Left lung (tissue), 4 donors: ENCODE measurements at regions not wholly inside any gene's neighbourhood (a gene's known extent, or its start where the extent isn't known, plus 50 kb on each side); places are given as distances from the start of the nearest gene placed in this dataset.

Experiments
- ATAC-seq: fragments of 200-7000 bp; cut with Tn5 transposase; one replicate; pipeline ENCODE4 v1.9.1; 2020; ENCODE audit warnings: moderate library complexity
- DNase-seq, 4 donors: peaks; one replicate each; pipeline ENCODE4 v3.0.0-alpha.2; 2013 to 2020
- H3K27ac ChIP-seq, 2 donors: fragments of 200-600 bp; sonication (generic) in 1 of 2; one replicate each; pipeline versions ENCODE4 v1.5.0 to v1.8.0; 2020 to 2021
- H3K27me3 ChIP-seq, 2 donors: fragments of 200-600 bp; sonication (generic) in 1 of 2; one replicate each; pipeline versions ENCODE4 v1.5.0 to v1.8.0; 2020 to 2021
- H3K36me3 ChIP-seq, 2 donors: fragments of 200-600 bp; sonication (generic) in 1 of 2; one replicate each; pipeline versions ENCODE4 v1.5.0 to v1.8.0; 2020 to 2021
- H3K4me1 ChIP-seq, 2 donors: fragments of 200-600 bp; one replicate each; pipeline ENCODE4 v1.8.0; 2021
- H3K4me3 ChIP-seq, 2 donors: fragments of 200-600 bp; sonication (generic) in 1 of 2; one replicate each; pipeline versions ENCODE4 v1.5.0 to v1.8.0; 2020 to 2021; ENCODE audit warnings: mild to moderate bottlenecking in 1 of 2
- H3K9me3 ChIP-seq, 2 donors: fragments of 200-600 bp; sonication (generic) in 1 of 2; one replicate each; pipeline versions ENCODE4 v1.5.0 to v1.8.0; 2020 to 2021
- intact Hi-C, 2 donors: fragments of 100-400 bp; cut with DNase I; formaldehyde crosslinking; loops; one replicate each; pipeline versions ENCODE4 v1.11.2 to v1.14.2; 2022
- TF ChIP-seq, protein P1 (sequence below), 2 donors: fragments of 200-600 bp; sonication (generic) in 1 of 2; IDR thresholded peaks; one replicate each; pipeline versions ENCODE4 v1.5.0 to v1.8.0; 2021; ENCODE audit warnings: antibody characterized with exemption in 2 of 2
- donor health status: DM: no; HTN: yes; CAD: no.
- donor health status: DM: no; HTN: no; CAD: no.

GRCh38 chr6:44007818-44008621 lies 119.2 kb downstream of the MRPL14 start:
- Histone ChIP-seq H3K4me1 (peaks cover 0 to 32% of the 10 kb centered on the region in 2 donors), H3K27me3 (peaks cover 0 to 74% of the 10 kb centered on the region in 2 donors), H3K4me3 (no peak overlapping the region), H3K27ac (no peak overlapping the region), H3K9me3 (peaks cover 0 to 9% of the 10 kb centered on the region in 2 donors), H3K36me3 (no peaks in the 10 kb centered on the region)
- intact Hi-C loops, result no loop called here
- DNase-seq (no peak), ATAC-seq (no peak)
- TF ChIP-seq, protein P1, sequence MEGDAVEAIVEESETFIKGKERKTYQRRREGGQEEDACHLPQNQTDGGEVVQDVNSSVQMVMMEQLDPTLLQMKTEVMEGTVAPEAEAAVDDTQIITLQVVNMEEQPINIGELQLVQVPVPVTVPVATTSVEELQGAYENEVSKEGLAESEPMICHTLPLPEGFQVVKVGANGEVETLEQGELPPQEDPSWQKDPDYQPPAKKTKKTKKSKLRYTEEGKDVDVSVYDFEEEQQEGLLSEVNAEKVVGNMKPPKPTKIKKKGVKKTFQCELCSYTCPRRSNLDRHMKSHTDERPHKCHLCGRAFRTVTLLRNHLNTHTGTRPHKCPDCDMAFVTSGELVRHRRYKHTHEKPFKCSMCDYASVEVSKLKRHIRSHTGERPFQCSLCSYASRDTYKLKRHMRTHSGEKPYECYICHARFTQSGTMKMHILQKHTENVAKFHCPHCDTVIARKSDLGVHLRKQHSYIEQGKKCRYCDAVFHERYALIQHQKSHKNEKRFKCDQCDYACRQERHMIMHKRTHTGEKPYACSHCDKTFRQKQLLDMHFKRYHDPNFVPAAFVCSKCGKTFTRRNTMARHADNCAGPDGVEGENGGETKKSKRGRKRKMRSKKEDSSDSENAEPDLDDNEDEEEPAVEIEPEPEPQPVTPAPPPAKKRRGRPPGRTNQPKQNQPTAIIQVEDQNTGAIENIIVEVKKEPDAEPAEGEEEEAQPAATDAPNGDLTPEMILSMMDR (IDR thresholded peaks at IDR 0.05), result no peak

- H3K4me1 ChIP-seq, result peaks cover 0 to 34% of the 10 kb centered on the region in 2 donors
- intact Hi-C loops, result no loop called here
These were observed 120.4 kb downstream of the MRPL14 start for GRCh38 chr6:44006872-44007303.

GRCh38 chr6:44006123-44006871 lies 121.0 kb downstream of the MRPL14 start:
- H3K4me3 ChIP-seq, result no peak overlapping the region
- peaks cover 0 to 29% of the 10 kb centered on the region in 2 donors for H3K4me1 ChIP-seq
- DNase-seq, result peak in 1 of 4 donors; percentile 25
- no peak overlapping the region for H3K27ac ChIP-seq
- no peaks in the 10 kb centered on the region for H3K36me3 ChIP-seq
- intact Hi-C loops, result no loop called here
- peaks cover 8 to 91% of the 10 kb centered on the region in 2 donors for H3K27me3 ChIP-seq
- no peak for ATAC-seq
- no peaks in the 10 kb centered on the region for H3K9me3 ChIP-seq
- TF ChIP-seq, protein P1 (IDR thresholded peaks at IDR 0.05), result no peak

More at GRCh38 chr6:44006872-44007303, 120.4 kb downstream of the MRPL14 start:
- Histone ChIP-seq H3K27me3 (peaks cover 4 to 85% of the 10 kb centered on the region in 2 donors), H3K9me3 (no peaks in the 10 kb centered on the region), H3K4me3 (no peak overlapping the region), H3K36me3 (no peaks in the 10 kb centered on the region), H3K27ac (no peak overlapping the region)
- TF ChIP-seq, protein P1 (IDR thresholded peaks at IDR 0.05), result no peak
- ATAC-seq (no peak), DNase-seq (peak in 1 of 4 donors; percentile 15)

DNA sequence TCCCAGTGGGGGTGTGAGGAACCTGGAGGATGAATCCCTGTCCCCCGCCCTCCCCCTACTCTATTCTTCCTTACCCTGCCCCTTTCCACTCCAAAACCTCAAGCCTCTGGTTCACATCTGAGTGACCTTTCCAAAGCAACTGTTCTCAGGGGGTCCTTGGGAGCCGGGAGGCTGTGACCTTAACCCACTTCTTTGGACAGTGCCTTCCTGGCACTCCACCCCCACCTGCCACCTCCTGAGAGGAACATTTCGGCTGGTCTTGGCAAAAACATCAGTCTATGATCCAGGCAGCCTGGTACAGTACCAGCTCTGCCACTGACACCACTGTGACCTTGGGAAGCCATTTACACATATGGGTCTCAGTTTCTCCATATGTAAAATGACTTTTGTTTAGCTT lies 121.7 kb downstream of the MRPL14 start:
- Histone ChIP-seq H3K4me3 (no peak overlapping the region), H3K36me3 (no peaks in the 10 kb centered on the region), H3K27ac (no peak overlapping the region), H3K9me3 (no peaks in the 10 kb centered on the region), H3K4me1 (peaks cover 0 to 24% of the 10 kb centered on the region in 2 donors), H3K27me3 (peaks cover 8 to 93% of the 10 kb centered on the region in 2 donors)
- ATAC-seq (no peak), DNase-seq (no peak)
- TF ChIP-seq, protein P1 (IDR thresholded peaks at IDR 0.05), result no peak
- intact Hi-C loops, result no loop called here
